ENCODE measurements at regions not wholly inside any gene's neighbourhood (a gene's known extent, or its start where the extent isn't known, plus 50 kb on each side); places are given as distances from the start of the nearest gene placed in this dataset.

DNA sequence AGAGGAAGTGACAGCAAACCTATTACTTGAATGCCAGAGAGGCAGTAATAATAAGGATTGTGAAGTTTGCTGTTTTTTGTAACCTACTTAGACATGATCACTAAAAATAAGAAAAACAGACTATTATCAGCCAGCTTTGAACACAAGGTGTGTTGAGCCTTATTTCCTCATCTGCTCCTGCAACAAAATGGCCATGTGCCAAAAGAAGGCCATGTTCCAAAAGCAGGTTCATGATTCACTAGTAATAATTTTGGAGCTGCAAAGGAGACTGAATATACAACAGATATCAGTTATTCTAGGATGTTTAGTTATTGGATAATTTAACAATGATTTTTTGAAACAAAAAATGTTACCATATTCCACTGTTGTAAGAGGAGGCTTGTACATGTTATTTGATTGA is 578.7 kb downstream of the SQOR start:
- Mint-ChIP-seq H3K27me3 (no peaks in the 10 kb centered on the region), H3K4me3 (ENCODE audit: low read depth) (no peak overlapping the region), H3K9me3 (ENCODE audit: low read depth) (peaks cover 14% of the 10 kb centered on the region), H3K36me3 (ENCODE audit: insufficient read depth) (peaks cover 1% of the 10 kb centered on the region), H3K27ac (no peak overlapping the region), H3K4me1 (ENCODE audit: low read depth) (peaks cover 3% of the 10 kb centered on the region)
- DNase-seq (ENCODE audit: low spot score, unreplicated experiment): no peak
- TF ChIP-seq, protein P1, sequence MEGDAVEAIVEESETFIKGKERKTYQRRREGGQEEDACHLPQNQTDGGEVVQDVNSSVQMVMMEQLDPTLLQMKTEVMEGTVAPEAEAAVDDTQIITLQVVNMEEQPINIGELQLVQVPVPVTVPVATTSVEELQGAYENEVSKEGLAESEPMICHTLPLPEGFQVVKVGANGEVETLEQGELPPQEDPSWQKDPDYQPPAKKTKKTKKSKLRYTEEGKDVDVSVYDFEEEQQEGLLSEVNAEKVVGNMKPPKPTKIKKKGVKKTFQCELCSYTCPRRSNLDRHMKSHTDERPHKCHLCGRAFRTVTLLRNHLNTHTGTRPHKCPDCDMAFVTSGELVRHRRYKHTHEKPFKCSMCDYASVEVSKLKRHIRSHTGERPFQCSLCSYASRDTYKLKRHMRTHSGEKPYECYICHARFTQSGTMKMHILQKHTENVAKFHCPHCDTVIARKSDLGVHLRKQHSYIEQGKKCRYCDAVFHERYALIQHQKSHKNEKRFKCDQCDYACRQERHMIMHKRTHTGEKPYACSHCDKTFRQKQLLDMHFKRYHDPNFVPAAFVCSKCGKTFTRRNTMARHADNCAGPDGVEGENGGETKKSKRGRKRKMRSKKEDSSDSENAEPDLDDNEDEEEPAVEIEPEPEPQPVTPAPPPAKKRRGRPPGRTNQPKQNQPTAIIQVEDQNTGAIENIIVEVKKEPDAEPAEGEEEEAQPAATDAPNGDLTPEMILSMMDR (IDR thresholded peaks at IDR 0.05; ENCODE audit: unreplicated experiment): no peak

DNA sequence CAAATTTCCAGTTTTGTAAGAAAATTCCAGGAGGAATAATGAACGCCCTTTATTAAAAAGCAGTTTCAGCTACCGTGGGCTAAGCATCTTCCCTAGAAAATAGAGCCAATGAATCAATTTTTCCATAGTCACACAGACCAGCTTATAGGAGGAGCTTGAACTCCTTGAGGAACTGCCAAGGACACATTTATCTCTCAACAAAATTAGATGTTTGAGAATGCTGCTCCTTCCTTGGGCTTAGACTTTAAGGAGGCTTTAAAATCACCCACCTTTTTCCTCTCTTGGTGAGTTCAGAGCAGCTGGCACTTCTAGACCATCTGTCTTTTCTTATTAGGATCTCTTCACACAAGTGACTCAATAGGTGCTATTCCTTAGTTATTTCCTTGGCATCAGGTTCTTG is 588.0 kb downstream of the SQOR start:
- H3K27me3 Mint-ChIP-seq: no peaks in the 10 kb centered on the region
- H3K4me3 Mint-ChIP-seq (ENCODE audit: low read depth): no peak overlapping the region
- no peaks in the 10 kb centered on the region for H3K9me3 Mint-ChIP-seq (ENCODE audit: low read depth)
- no peaks in the 10 kb centered on the region for H3K36me3 Mint-ChIP-seq (ENCODE audit: insufficient read depth)
- no peak for DNase-seq (ENCODE audit: low spot score, unreplicated experiment)
- H3K27ac Mint-ChIP-seq: no peak overlapping the region
- H3K4me1 Mint-ChIP-seq (ENCODE audit: low read depth): no peaks in the 10 kb centered on the region
- TF ChIP-seq, protein P1 (IDR thresholded peaks at IDR 0.05; ENCODE audit: unreplicated experiment): no peak

DNA sequence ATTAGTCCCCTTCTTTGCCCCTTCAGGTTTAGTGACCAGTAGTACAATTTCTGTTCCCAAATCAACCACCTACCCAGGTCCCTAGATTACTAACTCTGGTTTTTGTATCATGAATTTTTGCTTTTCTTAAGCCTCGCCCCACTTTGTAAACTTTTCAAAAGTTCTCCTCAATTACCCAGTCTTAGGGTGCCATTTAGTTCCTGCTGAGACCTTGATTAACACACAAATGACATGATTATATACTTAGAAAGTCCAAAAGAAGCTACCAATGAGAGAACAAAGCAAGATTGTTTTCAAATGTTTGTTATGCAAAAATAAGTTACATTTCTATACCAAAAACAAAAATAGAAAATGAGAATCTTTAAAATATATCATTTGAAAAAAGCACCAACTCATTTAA is 594.4 kb downstream of the SQOR start:
- DNase-seq (ENCODE audit: low spot score, unreplicated experiment): no peak
- H3K9me3 Mint-ChIP-seq (ENCODE audit: low read depth): no peaks in the 10 kb centered on the region
- no peak overlapping the region for H3K4me3 Mint-ChIP-seq (ENCODE audit: low read depth)
- H3K27ac Mint-ChIP-seq: no peak overlapping the region
- no peaks in the 10 kb centered on the region for H3K27me3 Mint-ChIP-seq
- TF ChIP-seq, protein P1 (IDR thresholded peaks at IDR 0.05; ENCODE audit: unreplicated experiment): no peak
- no peaks in the 10 kb centered on the region for H3K4me1 Mint-ChIP-seq (ENCODE audit: low read depth)
- H3K36me3 Mint-ChIP-seq (ENCODE audit: insufficient read depth): no peaks in the 10 kb centered on the region

DNA sequence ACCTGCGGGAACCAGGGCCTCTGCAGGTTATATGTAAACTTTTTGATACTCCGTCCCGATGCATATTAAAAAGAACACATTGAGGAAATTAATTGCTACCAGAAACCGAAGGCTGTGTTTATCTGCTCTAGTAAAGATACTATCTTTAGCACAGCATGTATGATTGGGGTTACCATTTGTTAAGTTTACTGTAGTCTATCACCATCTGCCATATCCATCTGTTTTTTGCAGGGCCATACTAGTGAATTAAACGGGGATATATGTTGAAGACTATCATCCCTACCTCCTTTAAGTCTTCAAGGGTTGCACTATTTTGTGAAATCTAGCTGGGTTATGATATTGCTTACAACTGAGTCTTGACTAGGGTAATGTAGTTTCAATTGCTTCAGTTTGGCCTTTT is 597.0 kb downstream of the SQOR start:
- H3K27ac Mint-ChIP-seq: no peak overlapping the region
- H3K4me1 Mint-ChIP-seq (ENCODE audit: low read depth): no peaks in the 10 kb centered on the region
- H3K36me3 Mint-ChIP-seq (ENCODE audit: insufficient read depth): no peaks in the 10 kb centered on the region
- H3K27me3 Mint-ChIP-seq: no peaks in the 10 kb centered on the region
- no peak for DNase-seq (ENCODE audit: low spot score, unreplicated experiment)
- H3K9me3 Mint-ChIP-seq (ENCODE audit: low read depth): no peaks in the 10 kb centered on the region
- TF ChIP-seq, protein P1 (IDR thresholded peaks at IDR 0.05; ENCODE audit: unreplicated experiment): no peak
- no peak overlapping the region for H3K4me3 Mint-ChIP-seq (ENCODE audit: low read depth)

DNA sequence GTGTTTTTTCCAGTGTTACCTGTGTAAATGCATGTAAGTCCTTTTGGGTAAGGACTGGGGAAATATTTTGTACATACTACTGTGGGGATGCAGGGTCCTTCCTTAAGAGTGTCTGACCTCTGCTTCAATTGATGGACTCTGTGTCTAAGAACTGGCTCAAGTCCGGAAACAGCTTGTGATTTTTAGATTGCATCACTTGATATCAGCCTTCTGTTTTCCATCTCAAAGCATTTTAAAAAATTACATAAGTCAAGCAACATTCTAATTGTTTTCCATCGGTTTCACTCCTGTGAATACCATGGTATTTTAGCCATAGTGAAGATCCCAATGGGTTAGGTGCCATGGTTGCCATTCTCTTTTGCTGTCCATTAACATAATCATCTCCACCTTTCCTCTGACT is 597.6 kb downstream of the SQOR start:
- no peaks in the 10 kb centered on the region for H3K27me3 Mint-ChIP-seq
- DNase-seq (ENCODE audit: low spot score, unreplicated experiment): no peak
- H3K4me1 Mint-ChIP-seq (ENCODE audit: low read depth): no peaks in the 10 kb centered on the region
- no peaks in the 10 kb centered on the region for H3K9me3 Mint-ChIP-seq (ENCODE audit: low read depth)
- no peak overlapping the region for H3K27ac Mint-ChIP-seq
- H3K4me3 Mint-ChIP-seq (ENCODE audit: low read depth): no peak overlapping the region
- no peaks in the 10 kb centered on the region for H3K36me3 Mint-ChIP-seq (ENCODE audit: insufficient read depth)
- TF ChIP-seq, protein P1 (IDR thresholded peaks at IDR 0.05; ENCODE audit: unreplicated experiment): no peak

Measured in progenitor cell of endocrine pancreas (in vitro differentiated cells).